Chondrocyte (in vitro differentiated cells): ENCODE measurements at regions not wholly inside any gene's neighbourhood (a gene's known extent, or its start where the extent isn't known, plus 50 kb on each side); places are given as distances from the start of the nearest gene placed in this dataset.

Experiments used
- DNase-seq: peaks from one replicate; pipeline ENCODE4 v3.0.0; 2021; ENCODE audit warnings: mixed read lengths, low spot score
- H3K27ac Mint-ChIP-seq: one replicate; pipeline ENCODE4 v1.8.0; 2021; ENCODE audit warnings: mild to moderate bottlenecking, moderate library complexity, mixed read lengths; ENCODE audit not compliant: unreplicated experiment
- H3K27me3 Mint-ChIP-seq: 2 replicates; pipeline ENCODE4 v1.8.0; 2021; ENCODE audit warnings: low read depth, mixed read lengths
- H3K36me3 Mint-ChIP-seq: 2 replicates; pipeline ENCODE4 v1.8.0; 2021; ENCODE audit warnings: low read depth, mixed read lengths
- H3K4me1 Mint-ChIP-seq: 2 replicates; pipeline ENCODE4 v1.8.0; 2021; ENCODE audit warnings: low read depth, mild to moderate bottlenecking, mixed read lengths
- H3K4me3 Mint-ChIP-seq: one replicate; pipeline ENCODE4 v1.8.0; 2021; ENCODE audit warnings: mild to moderate bottlenecking, moderate library complexity, mixed read lengths; ENCODE audit not compliant: unreplicated experiment
- H3K9me3 Mint-ChIP-seq: 2 replicates; pipeline ENCODE4 v1.8.0; 2021; ENCODE audit warnings: low read depth, mixed read lengths
- TF ChIP-seq, protein P1 (sequence below): fragments of 200-600 bp; sonication (generic); IDR thresholded peaks from 2 replicates; pipeline ENCODE4 v1.5.0; 2021; ENCODE audit warnings: antibody characterized with exemption, mild to moderate bottlenecking, moderate library complexity

DNA sequence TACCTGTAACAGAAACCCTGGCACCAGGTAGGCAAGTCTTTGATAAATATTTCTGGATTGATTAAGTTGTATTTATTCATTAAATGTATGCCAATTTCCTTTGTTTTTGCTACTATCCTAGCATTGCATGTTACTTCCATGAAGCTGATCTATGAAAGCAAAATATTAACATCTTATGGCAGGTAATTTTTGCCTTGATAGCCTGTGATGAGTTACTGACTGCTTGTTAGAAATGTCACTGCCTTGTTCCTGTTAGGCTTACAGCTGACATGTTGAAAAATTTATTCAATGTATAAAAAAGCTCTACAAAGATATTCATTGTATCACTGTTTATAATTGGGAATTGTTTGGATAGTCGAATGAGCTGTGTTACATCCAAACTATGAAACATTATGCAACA lies 830.1 kb downstream of the TUSC7 start:
- no peak overlapping the region for H3K27ac Mint-ChIP-seq
- peaks cover 2% of the 10 kb centered on the region for H3K9me3 Mint-ChIP-seq
- TF ChIP-seq, protein P1, sequence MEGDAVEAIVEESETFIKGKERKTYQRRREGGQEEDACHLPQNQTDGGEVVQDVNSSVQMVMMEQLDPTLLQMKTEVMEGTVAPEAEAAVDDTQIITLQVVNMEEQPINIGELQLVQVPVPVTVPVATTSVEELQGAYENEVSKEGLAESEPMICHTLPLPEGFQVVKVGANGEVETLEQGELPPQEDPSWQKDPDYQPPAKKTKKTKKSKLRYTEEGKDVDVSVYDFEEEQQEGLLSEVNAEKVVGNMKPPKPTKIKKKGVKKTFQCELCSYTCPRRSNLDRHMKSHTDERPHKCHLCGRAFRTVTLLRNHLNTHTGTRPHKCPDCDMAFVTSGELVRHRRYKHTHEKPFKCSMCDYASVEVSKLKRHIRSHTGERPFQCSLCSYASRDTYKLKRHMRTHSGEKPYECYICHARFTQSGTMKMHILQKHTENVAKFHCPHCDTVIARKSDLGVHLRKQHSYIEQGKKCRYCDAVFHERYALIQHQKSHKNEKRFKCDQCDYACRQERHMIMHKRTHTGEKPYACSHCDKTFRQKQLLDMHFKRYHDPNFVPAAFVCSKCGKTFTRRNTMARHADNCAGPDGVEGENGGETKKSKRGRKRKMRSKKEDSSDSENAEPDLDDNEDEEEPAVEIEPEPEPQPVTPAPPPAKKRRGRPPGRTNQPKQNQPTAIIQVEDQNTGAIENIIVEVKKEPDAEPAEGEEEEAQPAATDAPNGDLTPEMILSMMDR: no peak
- no peak for DNase-seq
- no peak overlapping the region for H3K4me3 Mint-ChIP-seq
- H3K4me1 Mint-ChIP-seq: no peaks in the 10 kb centered on the region
- H3K36me3 Mint-ChIP-seq: no peaks in the 10 kb centered on the region
- no peaks in the 10 kb centered on the region for H3K27me3 Mint-ChIP-seq

DNA sequence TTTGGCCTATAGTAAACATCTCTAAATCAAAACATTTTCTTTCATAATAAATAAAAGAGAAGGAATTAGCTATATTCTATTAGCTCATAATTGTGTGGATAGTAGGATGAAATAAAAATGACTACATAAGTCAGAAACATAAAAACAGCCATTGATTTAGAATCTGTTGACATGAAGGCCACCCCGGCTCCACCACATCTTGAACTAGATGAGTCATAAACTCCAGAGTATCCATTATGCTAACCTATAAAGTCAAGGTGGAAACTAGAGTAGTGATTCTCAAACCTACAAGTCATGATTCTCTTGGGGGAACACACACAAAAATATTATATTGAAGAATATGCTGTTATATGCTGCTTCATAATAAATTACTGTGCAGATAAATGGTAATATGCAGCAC lies 831.0 kb downstream of the TUSC7 start:
- H3K36me3 Mint-ChIP-seq: no peaks in the 10 kb centered on the region
- no peak for DNase-seq
- TF ChIP-seq, protein P1: no peak
- no peak overlapping the region for H3K27ac Mint-ChIP-seq
- peaks cover 2% of the 10 kb centered on the region for H3K9me3 Mint-ChIP-seq
- H3K27me3 Mint-ChIP-seq: peaks cover 4% of the 10 kb centered on the region
- H3K4me1 Mint-ChIP-seq: no peaks in the 10 kb centered on the region
- H3K4me3 Mint-ChIP-seq: no peak overlapping the region

DNA sequence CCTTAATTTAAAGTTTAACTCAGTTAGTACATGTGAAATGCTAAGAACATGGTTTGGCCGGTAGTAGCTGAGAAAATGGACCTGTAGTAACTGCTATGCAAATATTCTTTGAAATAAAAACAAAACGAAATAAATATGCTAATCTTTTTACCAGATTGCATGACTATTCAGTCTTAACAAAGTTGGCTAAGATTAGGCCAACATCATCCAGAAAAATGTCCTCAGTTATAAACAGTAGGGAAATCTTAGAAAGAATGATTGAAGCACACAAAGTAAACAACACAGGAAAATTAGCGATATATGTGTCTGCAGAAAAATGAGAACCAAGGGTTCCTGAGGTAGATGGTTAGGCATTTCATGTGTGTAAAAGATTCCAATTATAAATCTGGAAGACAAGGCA lies 832.1 kb downstream of the TUSC7 start:
- Mint-ChIP-seq H3K27ac (no peak overlapping the region), H3K9me3 (no peaks in the 10 kb centered on the region), H3K4me1 (no peaks in the 10 kb centered on the region), H3K4me3 (no peak overlapping the region), H3K27me3 (peaks cover 4% of the 10 kb centered on the region), H3K36me3 (no peaks in the 10 kb centered on the region)
- DNase-seq: no peak
- TF ChIP-seq, protein P1: no peak

DNA sequence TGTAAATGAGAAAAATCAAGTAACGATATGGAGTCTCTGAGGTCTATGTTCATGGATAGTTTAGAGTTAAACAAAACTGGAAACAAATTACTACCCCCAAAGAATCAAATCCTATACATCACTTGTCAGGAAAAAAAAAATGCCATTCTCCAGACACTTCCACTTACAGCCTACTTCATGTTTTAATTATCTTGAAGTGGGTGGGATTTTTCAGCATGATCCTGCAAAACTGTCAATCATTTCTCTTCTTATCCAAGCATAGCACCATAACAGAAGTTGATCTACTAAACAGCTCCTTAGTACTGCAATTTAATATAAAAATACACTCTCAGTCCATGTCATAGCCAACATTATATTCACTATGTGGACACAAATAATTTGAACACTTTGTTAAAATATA lies 833.9 kb downstream of the TUSC7 start:
- no peak for DNase-seq
- no peaks in the 10 kb centered on the region for H3K36me3 Mint-ChIP-seq
- H3K9me3 Mint-ChIP-seq: no peaks in the 10 kb centered on the region

DNA sequence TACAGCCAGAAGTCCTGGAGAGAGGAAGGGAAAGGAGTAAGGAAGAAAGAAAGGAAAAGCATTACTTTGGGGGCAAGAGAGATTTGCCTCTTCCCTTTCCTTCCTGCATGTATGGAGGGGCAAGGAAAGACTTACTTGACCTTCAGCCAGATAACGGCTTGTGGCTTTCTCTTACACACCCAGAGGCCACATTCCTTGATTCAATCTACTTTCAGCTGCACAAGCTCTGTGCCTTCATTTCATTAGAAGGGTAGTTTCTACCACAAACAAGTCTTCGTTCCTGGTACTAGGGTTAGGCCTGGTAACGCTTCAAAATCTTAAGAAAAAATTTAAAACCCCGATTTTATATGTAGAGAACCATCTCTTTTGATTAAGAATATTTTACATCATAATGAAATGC lies 835.9 kb downstream of the TUSC7 start:
- no peak for DNase-seq
- Mint-ChIP-seq H3K27ac (no peak overlapping the region), H3K4me3 (no peak overlapping the region), H3K4me1 (peaks cover 11% of the 10 kb centered on the region), H3K9me3 (no peaks in the 10 kb centered on the region), H3K36me3 (no peaks in the 10 kb centered on the region), H3K27me3 (peaks cover 6% of the 10 kb centered on the region)
- TF ChIP-seq, protein P1: no peak

More for the DNA sequence above, 833.9 kb downstream of the TUSC7 start:
- Mint-ChIP-seq H3K4me3 (no peak overlapping the region), H3K4me1 (peaks cover 9% of the 10 kb centered on the region), H3K27me3 (peaks cover 6% of the 10 kb centered on the region), H3K27ac (no peak overlapping the region)
- TF ChIP-seq, protein P1: no peak
